Lower leg skin (tissue), 3 donors: ENCODE measurements at regions not wholly inside any gene's neighbourhood (a gene's known extent, or its start where the extent isn't known, plus 50 kb on each side); places are given as distances from the start of the nearest gene placed in this dataset.

ENCODE experiments used
- POLR2A ChIP-seq, 2 donors: fragments of 450-650 bp; IDR thresholded peaks; one replicate each; pipeline ENCODE4 v1.6.1; 2016 to 2017; ENCODE audit warnings: antibody characterized with exemption in 2 of 2, mild to moderate bottlenecking in 1 of 2, moderate library complexity in 1 of 2
- TF ChIP-seq, protein P1 (sequence below), 3 donors: fragments of 450-650 bp; IDR thresholded peaks; one replicate each; pipeline ENCODE4 v1.5.1; 2016; ENCODE audit warnings: antibody characterized with exemption in 3 of 3, mild to moderate bottlenecking in 3 of 3, moderate library complexity in 2 of 3

GRCh38 chr1:99548943-99549605 is 96.8 kb upstream of the PALMD start:
- no peak for TF ChIP-seq POLR2A (IDR thresholded peaks at IDR 0.05)
- TF ChIP-seq, protein P1, sequence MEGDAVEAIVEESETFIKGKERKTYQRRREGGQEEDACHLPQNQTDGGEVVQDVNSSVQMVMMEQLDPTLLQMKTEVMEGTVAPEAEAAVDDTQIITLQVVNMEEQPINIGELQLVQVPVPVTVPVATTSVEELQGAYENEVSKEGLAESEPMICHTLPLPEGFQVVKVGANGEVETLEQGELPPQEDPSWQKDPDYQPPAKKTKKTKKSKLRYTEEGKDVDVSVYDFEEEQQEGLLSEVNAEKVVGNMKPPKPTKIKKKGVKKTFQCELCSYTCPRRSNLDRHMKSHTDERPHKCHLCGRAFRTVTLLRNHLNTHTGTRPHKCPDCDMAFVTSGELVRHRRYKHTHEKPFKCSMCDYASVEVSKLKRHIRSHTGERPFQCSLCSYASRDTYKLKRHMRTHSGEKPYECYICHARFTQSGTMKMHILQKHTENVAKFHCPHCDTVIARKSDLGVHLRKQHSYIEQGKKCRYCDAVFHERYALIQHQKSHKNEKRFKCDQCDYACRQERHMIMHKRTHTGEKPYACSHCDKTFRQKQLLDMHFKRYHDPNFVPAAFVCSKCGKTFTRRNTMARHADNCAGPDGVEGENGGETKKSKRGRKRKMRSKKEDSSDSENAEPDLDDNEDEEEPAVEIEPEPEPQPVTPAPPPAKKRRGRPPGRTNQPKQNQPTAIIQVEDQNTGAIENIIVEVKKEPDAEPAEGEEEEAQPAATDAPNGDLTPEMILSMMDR (IDR thresholded peaks at IDR 0.05): no peak
